Panc1 (cell line): ENCODE measurements at regions not wholly inside any gene's neighbourhood (a gene's known extent, or its start where the extent isn't known, plus 50 kb on each side); places are given as distances from the start of the nearest gene placed in this dataset.

Source experiments
- ATAC-seq: fragments of 200-7000 bp; cut with Tn5 transposase; 2 replicates; pipeline ENCODE4 v1.9.1; 2020; ENCODE audit warnings: mild to moderate bottlenecking, moderate library complexity
- BruUV-seq: library from RNA; stranded (reverse); fragments of 400-500 nt; replicated peaks from 2 replicates; lab custom pipeline; 2021; lab: Mats Ljungman, UMichigan
- CTCF ChIA-PET: fragments of 300-600 bp; sonication (Branson Sonifier 250); formaldehyde crosslinking; loops from one replicate; lab custom pipeline; 2022; ENCODE audit warnings: antibody characterized with exemption; lab: Charles Lee
- POLR2A ChIA-PET: fragments of 300-600 bp; sonication (Branson Sonifier 250); formaldehyde crosslinking; loops from one replicate; lab custom pipeline; 2022; ENCODE audit warnings: antibody characterized with exemption; lab: Charles Lee
- DNase-seq: peaks from one replicate; pipeline ENCODE4 v3.0.0-alpha.2; 2010; ENCODE audit warnings: low read depth, low spot score
- H3K27ac ChIP-seq: 2 replicates; pipeline ENCODE4 v1.5.1; 2011; ENCODE audit warnings: mild to moderate bottlenecking, low read length, inconsistent platforms
- H3K27me3 ChIP-seq: fragments of 200-500 bp; sonication (Bioruptor generic); 2 replicates; pipeline ENCODE4 v1.6.0; 2014; ENCODE audit warnings: low read length, inconsistent platforms; ENCODE audit not compliant: control insufficient read depth, insufficient read depth
- H3K36me3 ChIP-seq: fragments of 200-500 bp; sonication (Bioruptor generic); 2 replicates; pipeline ENCODE4 v1.5.1; 2014; ENCODE audit warnings: inconsistent platforms, mild to moderate bottlenecking, low read length, moderate library complexity; ENCODE audit not compliant: control insufficient read depth, insufficient read depth
- H3K4me1 ChIP-seq: 2 replicates; pipeline ENCODE4 v1.5.1; 2011; ENCODE audit warnings: inconsistent platforms, mild to moderate bottlenecking, low read length, moderate library complexity; ENCODE audit not compliant: control insufficient read depth, insufficient read depth
- H3K4me3 ChIP-seq, 2 experiments: 2 replicates each; pipeline ENCODE4 v1.5.1; 2011 to 2012; ENCODE audit warnings: low read depth in 2 of 2, low read length in 2 of 2, mild to moderate bottlenecking in 2 of 2, inconsistent platforms in 1 of 2, moderate library complexity in 1 of 2
- H3K9me3 ChIP-seq: fragments of 200-500 bp; sonication (Bioruptor generic); 2 replicates; pipeline ENCODE4 v1.5.1; 2014; ENCODE audit warnings: low read depth, mild to moderate bottlenecking, inconsistent platforms, low read length, moderate library complexity; ENCODE audit not compliant: control insufficient read depth, insufficient read depth
- POLR2AphosphoS5 ChIP-seq: IDR thresholded peaks from 2 replicates; pipeline ENCODE4 v1.6.1; 2012; ENCODE audit warnings: mild to moderate bottlenecking, low read depth, low read length, moderate library complexity
- REST ChIP-seq, 2 experiments: IDR thresholded peaks; 2 replicates each; pipeline ENCODE4 v1.6.1; 2011 to 2012; ENCODE audit warnings: low read depth in 2 of 2, control low read depth in 1 of 2, low read length in 1 of 2, mild to moderate bottlenecking in 1 of 2, moderate library complexity in 1 of 2; ENCODE audit not compliant: insufficient read depth in 1 of 2
- SIN3A ChIP-seq: IDR thresholded peaks from 2 replicates; pipeline ENCODE4 v1.6.1; 2012; ENCODE audit warnings: low read depth, mild to moderate bottlenecking, low read length, moderate library complexity, borderline replicate concordance; ENCODE audit not compliant: insufficient read depth
- in situ Hi-C: cut with HindIII; loops from 2 replicates; pipeline ENCODE4 v1.10.0; 2016; ENCODE audit warnings: low sequenced_read_pairs, low pct_unique_long_range_greater_than_20kb
- intact Hi-C: fragments of 100-400 bp; cut with micrococcal nuclease; formaldehyde crosslinking; loops from one replicate; pipeline ENCODE4 v1.10.0; 2022; ENCODE audit not compliant: unreplicated experiment
- TF ChIP-seq, protein P1 (sequence below): fragments of 450-650 bp; IDR thresholded peaks from 2 replicates; pipeline ENCODE4 v1.5.1; 2017; ENCODE audit warnings: mild to moderate bottlenecking

DNA sequence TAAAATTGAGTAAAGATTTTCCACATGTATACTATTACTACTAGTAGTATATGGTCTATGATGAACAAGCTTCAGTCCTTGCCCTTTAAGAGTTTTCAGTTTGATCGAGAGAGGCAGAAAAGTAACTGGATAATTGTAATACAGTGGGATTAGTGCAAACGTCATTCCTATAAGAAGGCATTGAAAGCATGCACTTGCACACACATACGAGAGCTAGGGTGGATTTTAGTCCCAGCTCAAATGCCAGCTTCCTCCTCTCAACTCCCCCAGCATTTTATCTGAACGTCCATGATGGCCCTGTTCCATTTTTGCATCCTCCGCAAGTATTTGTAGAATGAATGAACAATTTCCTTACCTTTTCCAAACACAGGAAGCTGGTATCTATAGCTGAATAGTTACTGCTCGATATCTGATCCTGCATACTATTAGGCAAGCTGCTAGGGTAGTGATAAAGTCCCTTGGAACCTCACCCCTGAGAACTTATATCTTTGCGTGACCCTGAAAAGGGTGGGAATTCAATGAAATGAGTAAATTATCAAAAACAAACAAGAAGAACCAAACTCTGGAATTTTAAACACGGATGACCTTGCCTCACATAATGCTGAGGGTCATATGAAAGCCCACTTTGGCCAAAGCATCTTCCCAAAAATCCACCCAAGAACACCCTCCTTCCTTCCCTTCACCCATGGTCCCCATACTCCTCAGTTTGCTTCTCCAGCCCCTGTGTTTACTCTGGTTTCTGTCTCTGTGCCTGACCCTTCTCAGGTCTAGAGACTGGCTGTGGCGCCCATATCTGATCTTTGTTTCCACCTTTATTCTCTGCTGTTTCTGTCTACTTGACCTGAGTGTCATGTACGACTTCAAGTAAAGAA is 60.5 kb downstream of the TMEM100 start:
- intact Hi-C loops = no loop called here
- TF ChIP-seq POLR2AphosphoS5 = no peak
- TF ChIP-seq SIN3A = no peak
- Histone ChIP-seq H3K9me3 (no peaks in the 10 kb centered on the region), H3K4me3 (no peak overlapping the region), H3K27me3 (peaks cover 6% of the 10 kb centered on the region; the same call in 1 of the 2 replicates), H3K4me1 (no peaks in the 10 kb centered on the region), H3K36me3 (no peaks in the 10 kb centered on the region), H3K27ac (no peak overlapping the region)
- POLR2A ChIA-PET = no interaction called here
- no peak for DNase-seq
- CTCF ChIA-PET = no interaction called here
- BruUV-seq = no TSS peak
- ATAC-seq = no peak
- in situ Hi-C loops = no loop called here

GRCh38 chr17:55661256-55661758 is 61.4 kb downstream of the TMEM100 start:
- peaks cover 6% of the 10 kb centered on the region; the same call in 1 of the 2 replicates for H3K27me3 ChIP-seq

More at GRCh38 chr17:55661256-55661758, 61.4 kb downstream of the TMEM100 start:
- in situ Hi-C loops (no loop called here), intact Hi-C loops (no loop called here)
- no peaks in the 10 kb centered on the region for H3K9me3 ChIP-seq
- H3K36me3 ChIP-seq = no peaks in the 10 kb centered on the region
- CTCF ChIA-PET = no interaction called here
- no peak overlapping the region for H3K4me3 ChIP-seq
- ATAC-seq = no peak
- TF ChIP-seq REST (IDR thresholded peaks at IDR 0.05; ENCODE audit: insufficient read depth in 1 of 2, low read depth in 2 of 2, low read length in 1 of 2) (no peak), SIN3A (no peak)
- TF ChIP-seq, protein P1, sequence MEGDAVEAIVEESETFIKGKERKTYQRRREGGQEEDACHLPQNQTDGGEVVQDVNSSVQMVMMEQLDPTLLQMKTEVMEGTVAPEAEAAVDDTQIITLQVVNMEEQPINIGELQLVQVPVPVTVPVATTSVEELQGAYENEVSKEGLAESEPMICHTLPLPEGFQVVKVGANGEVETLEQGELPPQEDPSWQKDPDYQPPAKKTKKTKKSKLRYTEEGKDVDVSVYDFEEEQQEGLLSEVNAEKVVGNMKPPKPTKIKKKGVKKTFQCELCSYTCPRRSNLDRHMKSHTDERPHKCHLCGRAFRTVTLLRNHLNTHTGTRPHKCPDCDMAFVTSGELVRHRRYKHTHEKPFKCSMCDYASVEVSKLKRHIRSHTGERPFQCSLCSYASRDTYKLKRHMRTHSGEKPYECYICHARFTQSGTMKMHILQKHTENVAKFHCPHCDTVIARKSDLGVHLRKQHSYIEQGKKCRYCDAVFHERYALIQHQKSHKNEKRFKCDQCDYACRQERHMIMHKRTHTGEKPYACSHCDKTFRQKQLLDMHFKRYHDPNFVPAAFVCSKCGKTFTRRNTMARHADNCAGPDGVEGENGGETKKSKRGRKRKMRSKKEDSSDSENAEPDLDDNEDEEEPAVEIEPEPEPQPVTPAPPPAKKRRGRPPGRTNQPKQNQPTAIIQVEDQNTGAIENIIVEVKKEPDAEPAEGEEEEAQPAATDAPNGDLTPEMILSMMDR = no peak
- POLR2A ChIA-PET = no interaction called here
- no peak overlapping the region for H3K27ac ChIP-seq
- H3K4me1 ChIP-seq = no peaks in the 10 kb centered on the region
- no peak for DNase-seq
- BruUV-seq = no TSS peak
